ENCODE measurements at regions not wholly inside any gene's neighbourhood (a gene's known extent, or its start where the extent isn't known, plus 50 kb on each side); places are given as distances from the start of the nearest gene placed in this dataset.

DNA sequence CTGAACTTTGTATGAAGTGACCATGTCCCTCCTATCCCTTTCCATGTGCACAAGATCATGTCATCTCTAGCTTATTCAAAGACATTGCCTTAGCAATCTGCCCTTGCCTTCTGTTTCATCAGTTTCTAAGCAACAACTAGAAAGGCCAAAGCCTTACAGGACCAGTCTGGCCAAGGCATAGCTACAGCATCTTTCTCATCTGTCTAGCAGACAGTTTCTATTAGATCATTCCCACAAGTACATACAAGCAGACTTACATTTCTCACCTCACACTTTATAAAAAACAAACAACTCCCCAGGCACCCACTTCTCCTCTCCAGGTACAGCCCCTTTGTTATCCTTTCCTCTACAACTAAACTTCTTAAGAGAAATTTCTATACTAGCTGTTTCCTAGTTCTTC lies 188.7 kb upstream of the AADAT start:
- TF ChIP-seq, protein P1, sequence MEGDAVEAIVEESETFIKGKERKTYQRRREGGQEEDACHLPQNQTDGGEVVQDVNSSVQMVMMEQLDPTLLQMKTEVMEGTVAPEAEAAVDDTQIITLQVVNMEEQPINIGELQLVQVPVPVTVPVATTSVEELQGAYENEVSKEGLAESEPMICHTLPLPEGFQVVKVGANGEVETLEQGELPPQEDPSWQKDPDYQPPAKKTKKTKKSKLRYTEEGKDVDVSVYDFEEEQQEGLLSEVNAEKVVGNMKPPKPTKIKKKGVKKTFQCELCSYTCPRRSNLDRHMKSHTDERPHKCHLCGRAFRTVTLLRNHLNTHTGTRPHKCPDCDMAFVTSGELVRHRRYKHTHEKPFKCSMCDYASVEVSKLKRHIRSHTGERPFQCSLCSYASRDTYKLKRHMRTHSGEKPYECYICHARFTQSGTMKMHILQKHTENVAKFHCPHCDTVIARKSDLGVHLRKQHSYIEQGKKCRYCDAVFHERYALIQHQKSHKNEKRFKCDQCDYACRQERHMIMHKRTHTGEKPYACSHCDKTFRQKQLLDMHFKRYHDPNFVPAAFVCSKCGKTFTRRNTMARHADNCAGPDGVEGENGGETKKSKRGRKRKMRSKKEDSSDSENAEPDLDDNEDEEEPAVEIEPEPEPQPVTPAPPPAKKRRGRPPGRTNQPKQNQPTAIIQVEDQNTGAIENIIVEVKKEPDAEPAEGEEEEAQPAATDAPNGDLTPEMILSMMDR (IDR thresholded peaks at IDR 0.05; ENCODE audit: insufficient read depth, low read length), result no peak
- TF ChIP-seq SPI1 (IDR thresholded peaks at IDR 0.05; ENCODE audit: borderline replicate concordance, low read depth) (no peak), POLR2AphosphoS5 (IDR thresholded peaks at IDR 0.05; ENCODE audit: low read depth) (no peak)
- TF ChIP-seq, protein P2, sequence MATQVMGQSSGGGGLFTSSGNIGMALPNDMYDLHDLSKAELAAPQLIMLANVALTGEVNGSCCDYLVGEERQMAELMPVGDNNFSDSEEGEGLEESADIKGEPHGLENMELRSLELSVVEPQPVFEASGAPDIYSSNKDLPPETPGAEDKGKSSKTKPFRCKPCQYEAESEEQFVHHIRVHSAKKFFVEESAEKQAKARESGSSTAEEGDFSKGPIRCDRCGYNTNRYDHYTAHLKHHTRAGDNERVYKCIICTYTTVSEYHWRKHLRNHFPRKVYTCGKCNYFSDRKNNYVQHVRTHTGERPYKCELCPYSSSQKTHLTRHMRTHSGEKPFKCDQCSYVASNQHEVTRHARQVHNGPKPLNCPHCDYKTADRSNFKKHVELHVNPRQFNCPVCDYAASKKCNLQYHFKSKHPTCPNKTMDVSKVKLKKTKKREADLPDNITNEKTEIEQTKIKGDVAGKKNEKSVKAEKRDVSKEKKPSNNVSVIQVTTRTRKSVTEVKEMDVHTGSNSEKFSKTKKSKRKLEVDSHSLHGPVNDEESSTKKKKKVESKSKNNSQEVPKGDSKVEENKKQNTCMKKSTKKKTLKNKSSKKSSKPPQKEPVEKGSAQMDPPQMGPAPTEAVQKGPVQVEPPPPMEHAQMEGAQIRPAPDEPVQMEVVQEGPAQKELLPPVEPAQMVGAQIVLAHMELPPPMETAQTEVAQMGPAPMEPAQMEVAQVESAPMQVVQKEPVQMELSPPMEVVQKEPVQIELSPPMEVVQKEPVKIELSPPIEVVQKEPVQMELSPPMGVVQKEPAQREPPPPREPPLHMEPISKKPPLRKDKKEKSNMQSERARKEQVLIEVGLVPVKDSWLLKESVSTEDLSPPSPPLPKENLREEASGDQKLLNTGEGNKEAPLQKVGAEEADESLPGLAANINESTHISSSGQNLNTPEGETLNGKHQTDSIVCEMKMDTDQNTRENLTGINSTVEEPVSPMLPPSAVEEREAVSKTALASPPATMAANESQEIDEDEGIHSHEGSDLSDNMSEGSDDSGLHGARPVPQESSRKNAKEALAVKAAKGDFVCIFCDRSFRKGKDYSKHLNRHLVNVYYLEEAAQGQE (IDR thresholded peaks at IDR 0.05; ENCODE audit: insufficient replicate concordance, low read depth), result no peak

Measured in HL-60 (cell line).